Activated T-cell treated with anti-CD3 and anti-CD28 coated beads, Interleukin-2, amount 50 U/mL, for 24 hours (primary cell): ENCODE measurements at regions not wholly inside any gene's neighbourhood (a gene's known extent, or its start where the extent isn't known, plus 50 kb on each side); places are given as distances from the start of the nearest gene placed in this dataset.

Source experiments
- DNase-seq: peaks from one replicate; pipeline ENCODE4 v3.0.0-alpha.2; 2020
- H3K27ac Mint-ChIP-seq: 2 replicates; pipeline ENCODE4 v1.8.0; 2020; ENCODE audit warnings: mild to moderate bottlenecking, mixed read lengths
- H3K27me3 Mint-ChIP-seq: 2 replicates; pipeline ENCODE4 v1.8.0; 2020; ENCODE audit warnings: mixed read lengths
- H3K36me3 Mint-ChIP-seq: 2 replicates; pipeline ENCODE4 v1.8.0; 2020; ENCODE audit warnings: low read depth, mixed read lengths
- H3K4me1 Mint-ChIP-seq: 2 replicates; pipeline ENCODE4 v1.8.0; 2020; ENCODE audit warnings: low read depth, mixed read lengths
- H3K4me3 Mint-ChIP-seq: 2 replicates; pipeline ENCODE4 v1.8.0; 2020; ENCODE audit warnings: mild to moderate bottlenecking, moderate library complexity, mixed read lengths
- H3K9me3 Mint-ChIP-seq: 2 replicates; pipeline ENCODE4 v1.8.0; 2020; ENCODE audit warnings: mixed read lengths

DNA sequence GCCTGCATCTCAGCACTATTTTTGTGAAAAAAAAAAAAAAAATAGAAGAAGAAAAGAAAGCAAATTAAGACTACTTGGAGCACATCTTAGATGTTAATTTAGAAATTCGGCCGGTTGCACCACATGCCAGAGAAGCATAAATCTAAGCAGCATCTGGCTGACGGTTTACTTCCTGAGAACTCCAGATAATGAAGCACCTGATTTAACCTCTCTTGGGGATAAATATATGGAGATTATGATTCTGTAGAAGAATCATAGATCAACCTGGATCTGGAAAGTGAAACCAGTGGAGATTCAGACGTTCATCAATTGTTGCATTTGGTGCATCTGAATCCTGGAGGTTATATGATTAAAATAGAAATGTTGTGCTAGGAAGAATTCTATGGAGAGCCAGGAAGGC, 102.1 kb upstream of the SH3BP4 start:
- DNase-seq: no peak
- Mint-ChIP-seq H3K9me3 (no peaks in the 10 kb centered on the region), H3K27ac (no peak overlapping the region), H3K27me3 (peaks cover 14% of the 10 kb centered on the region), H3K36me3 (no peaks in the 10 kb centered on the region), H3K4me1 (no peaks in the 10 kb centered on the region), H3K4me3 (no peak overlapping the region)

DNA sequence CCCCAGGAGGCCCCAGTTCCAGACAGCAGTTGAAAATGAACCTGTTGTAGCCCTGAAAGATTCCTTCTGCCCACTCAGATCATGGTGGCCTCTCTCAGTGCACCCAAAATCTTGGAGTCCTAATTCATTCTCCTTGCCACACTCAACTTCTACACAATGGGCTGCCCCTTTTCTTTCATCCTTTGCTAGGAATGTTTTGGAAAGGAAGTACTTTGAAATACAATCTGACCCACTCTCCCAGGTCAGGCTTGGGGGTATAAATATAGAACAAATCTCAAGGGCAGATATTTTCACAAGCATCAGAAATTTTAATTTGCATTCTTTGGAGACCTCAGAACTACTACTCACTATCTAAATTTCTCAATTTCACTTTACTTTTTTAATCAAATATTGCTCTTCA, 103.2 kb upstream of the SH3BP4 start:
- H3K27ac Mint-ChIP-seq: no peak overlapping the region
- no peak for DNase-seq
- H3K27me3 Mint-ChIP-seq: peaks cover 9% of the 10 kb centered on the region
- no peaks in the 10 kb centered on the region for H3K9me3 Mint-ChIP-seq
- H3K36me3 Mint-ChIP-seq: no peaks in the 10 kb centered on the region
- H3K4me3 Mint-ChIP-seq: no peak overlapping the region
- no peaks in the 10 kb centered on the region for H3K4me1 Mint-ChIP-seq

DNA sequence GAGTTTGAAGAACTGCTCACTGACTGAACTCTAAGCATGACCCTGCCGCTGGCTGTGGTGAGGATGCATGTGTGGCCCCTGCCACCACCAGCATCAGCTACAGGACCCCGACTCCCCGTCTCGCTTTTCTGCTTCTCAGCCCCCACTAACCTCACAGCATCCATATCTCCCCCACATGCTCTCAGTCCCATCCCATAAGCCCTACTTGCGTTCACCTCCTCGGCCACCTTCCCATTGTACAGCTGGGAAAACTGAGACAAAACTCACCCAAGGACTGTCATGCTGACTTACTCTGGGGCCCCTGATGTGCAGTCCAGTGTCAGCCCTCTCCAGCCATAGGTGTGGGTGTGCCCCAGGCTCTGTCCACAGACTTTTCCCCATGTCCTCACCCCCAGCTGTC, 104.2 kb upstream of the SH3BP4 start:
- Mint-ChIP-seq H3K27me3 (peaks cover 5% of the 10 kb centered on the region), H3K4me3 (no peak overlapping the region), H3K27ac (no peak overlapping the region), H3K9me3 (no peaks in the 10 kb centered on the region), H3K4me1 (no peaks in the 10 kb centered on the region), H3K36me3 (no peaks in the 10 kb centered on the region)
- DNase-seq: no peak

DNA sequence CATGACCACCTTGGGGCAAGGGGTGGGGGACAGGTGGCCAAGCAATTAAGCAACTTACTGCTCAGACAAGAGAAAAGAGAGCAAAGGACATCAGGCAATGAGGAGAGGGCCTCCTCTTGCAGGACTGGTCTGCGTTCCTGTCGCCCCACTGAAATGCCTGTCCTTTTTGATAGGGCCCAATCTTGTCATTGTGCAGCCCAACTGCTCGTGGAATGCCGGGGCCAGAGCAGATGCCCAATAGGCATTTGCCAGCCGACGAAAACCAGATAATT, 104.5 kb upstream of the SH3BP4 start:
- no peak overlapping the region for H3K4me3 Mint-ChIP-seq
- H3K27me3 Mint-ChIP-seq: peaks cover 5% of the 10 kb centered on the region
- H3K36me3 Mint-ChIP-seq: no peaks in the 10 kb centered on the region
- H3K27ac Mint-ChIP-seq: no peak overlapping the region
- H3K4me1 Mint-ChIP-seq: no peaks in the 10 kb centered on the region
- no peaks in the 10 kb centered on the region for H3K9me3 Mint-ChIP-seq
- no peak for DNase-seq

DNA sequence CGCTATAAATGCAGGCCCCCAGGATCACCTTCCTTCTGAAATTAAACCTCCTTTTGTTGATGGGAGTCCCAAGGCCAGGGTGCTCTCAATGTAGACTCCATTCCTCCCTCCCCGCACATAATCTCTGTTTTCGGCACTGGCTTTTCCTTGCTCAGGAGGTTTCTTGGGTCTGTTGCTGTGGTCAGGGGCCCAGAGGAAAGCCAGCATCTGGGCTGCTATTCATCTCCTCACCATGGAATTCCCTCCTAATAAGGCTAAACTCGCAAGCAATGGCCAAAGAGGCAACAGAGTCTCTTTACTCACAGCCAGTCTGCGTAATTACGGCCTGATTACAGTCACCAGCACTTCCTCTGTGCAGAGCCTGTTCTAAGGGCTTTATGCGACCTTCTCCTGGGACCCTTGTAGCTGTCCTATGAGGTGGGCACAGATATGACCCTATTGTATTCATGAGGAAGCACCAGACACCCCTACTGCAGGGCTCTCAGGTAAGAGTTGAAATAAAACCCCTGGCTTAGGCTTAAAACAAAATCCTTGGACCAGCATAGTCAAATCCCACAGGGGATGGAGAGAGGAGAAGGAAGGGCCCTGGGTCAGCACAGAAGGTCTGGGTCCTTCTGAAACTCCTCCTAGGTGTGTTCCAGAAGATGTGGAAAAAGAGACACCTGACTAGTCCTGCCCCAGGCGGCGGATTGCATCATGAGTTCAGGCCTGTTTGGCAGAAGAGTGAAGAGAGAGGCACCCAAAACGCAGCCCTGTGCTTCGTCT, 105.0 kb upstream of the SH3BP4 start:
- DNase-seq: no peak
- Mint-ChIP-seq H3K27ac (no peak overlapping the region), H3K4me3 (no peak overlapping the region), H3K4me1 (no peaks in the 10 kb centered on the region), H3K9me3 (no peaks in the 10 kb centered on the region), H3K36me3 (no peaks in the 10 kb centered on the region), H3K27me3 (peaks cover 5% of the 10 kb centered on the region)

DNA sequence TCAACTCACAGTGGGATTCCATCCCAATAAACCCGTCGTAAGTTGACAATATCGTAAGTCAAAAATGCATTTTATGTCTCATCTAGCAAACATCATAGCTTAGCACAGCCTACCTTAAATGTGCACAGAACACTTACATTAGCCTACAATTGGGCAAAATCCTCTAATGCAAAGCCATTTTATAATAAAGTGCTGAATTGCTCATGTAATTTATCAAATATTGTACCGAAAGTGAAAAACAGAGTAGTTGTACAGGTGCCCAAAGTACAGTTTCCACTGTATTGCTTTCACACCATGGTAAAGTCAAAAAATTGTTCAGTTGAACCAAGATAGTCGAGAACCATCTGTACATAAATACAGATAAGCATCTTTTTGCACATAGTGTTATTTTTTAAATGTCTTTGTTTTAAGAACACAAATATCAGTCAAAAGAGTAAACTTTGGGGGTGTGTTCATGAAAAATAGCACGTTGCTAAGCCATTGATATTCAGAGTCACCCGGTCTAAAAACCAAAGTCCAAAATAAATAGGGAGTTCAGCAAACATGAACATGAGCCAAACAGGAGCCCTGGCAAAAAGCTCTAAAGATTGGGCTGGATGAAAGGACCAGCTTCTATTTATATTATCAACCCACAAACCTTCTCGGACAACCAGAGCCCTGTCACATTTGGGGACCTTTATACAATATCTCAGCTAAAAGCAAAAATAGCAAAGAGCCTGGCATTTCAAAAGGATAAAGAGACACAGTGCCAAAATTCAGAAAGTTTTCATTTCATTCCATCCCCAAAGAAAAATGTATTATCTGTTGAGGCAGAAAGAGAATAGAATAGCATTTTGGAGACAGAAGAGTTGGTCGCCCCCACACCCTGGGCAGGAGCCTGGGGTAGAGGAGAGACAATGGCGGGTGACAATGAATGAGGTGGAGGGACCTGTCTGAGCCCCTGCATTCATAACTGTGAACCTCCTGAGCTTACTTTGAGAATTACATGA, 105.9 kb upstream of the SH3BP4 start:
- no peaks in the 10 kb centered on the region for H3K9me3 Mint-ChIP-seq
- no peak for DNase-seq

DNA sequence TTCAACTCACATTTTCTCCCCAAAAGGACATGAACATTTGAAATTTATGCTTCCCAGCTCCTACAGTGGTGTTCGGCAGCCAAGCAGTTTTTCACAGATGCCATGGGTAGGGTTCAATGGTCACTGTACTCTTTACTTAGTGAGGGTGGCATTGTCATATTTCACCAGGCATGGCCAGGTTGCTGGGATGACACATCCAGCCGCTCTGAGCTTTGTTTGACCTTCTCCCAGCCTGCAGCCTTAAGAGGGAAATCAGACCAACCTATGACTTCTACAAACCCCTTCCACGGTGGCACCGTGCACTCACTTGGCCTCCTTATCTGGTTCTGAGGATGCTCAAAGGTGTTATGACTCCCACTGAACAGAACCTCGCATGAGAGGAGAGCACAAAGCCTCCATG, 108.4 kb upstream of the SH3BP4 start:
- no peak for DNase-seq
- Mint-ChIP-seq H3K36me3 (no peaks in the 10 kb centered on the region), H3K27me3 (peaks cover 11% of the 10 kb centered on the region), H3K9me3 (no peaks in the 10 kb centered on the region), H3K4me1 (no peaks in the 10 kb centered on the region), H3K4me3 (no peak overlapping the region), H3K27ac (no peak overlapping the region)

More for the DNA sequence above, 105.9 kb upstream of the SH3BP4 start:
- Mint-ChIP-seq H3K27ac (no peak overlapping the region), H3K27me3 (peaks cover 8% of the 10 kb centered on the region), H3K36me3 (no peaks in the 10 kb centered on the region), H3K4me1 (no peaks in the 10 kb centered on the region), H3K4me3 (no peak overlapping the region)

DNA sequence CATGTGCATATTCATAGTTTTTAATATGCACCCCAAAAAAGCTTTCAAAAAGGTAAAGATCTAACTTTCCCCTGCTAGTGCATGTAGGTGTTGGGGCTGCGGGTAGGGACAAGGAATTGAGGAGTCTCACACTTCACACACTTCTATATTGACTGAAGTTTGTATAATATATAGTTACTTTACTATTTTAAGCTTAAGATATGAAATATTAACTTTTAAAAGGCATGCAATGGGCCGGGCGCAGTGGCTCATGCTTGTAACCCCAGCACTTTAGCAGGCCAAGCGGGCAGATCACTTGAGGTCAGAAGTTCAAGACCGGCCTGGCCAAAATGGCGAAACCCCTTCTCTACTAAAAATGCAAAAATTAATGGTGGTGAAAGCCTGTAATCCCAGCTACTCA, 109.1 kb upstream of the SH3BP4 start:
- Mint-ChIP-seq H3K27ac (no peak overlapping the region), H3K4me1 (no peaks in the 10 kb centered on the region), H3K4me3 (no peak overlapping the region), H3K9me3 (no peaks in the 10 kb centered on the region), H3K27me3 (peaks cover 9% of the 10 kb centered on the region), H3K36me3 (no peaks in the 10 kb centered on the region)
- DNase-seq: no peak

DNA sequence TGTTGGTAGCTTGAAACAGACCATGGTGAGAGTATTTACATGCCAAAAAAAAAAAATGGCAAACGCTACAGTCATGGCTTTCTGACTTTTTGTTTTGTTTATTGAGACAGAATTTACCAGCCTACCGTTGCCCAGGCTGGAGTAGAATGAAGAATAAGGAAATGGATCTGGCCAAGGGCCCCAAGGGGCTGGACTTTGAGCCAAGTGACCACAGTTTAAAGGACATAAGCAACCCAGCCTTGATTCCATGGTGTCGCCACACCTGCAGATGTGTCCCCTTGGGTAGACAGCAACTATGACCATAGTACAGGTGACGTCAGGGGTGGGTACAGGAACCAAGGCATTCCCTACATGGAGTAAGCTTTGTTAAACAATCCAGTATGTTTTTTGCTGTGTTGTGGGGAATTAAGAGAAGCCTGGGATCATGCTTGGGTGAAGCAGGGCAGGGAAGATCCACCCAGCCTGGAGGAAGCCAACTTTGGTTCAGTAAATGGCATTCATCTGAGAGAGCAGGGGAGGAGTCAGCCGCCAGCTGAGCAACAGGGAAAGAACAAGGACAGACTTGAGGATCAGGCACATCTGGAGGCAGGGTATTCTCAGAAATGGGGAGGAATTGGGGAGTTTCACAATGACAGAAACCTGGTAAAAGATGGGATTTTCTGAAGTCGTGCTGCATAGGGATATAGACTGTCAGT, 110.3 kb upstream of the SH3BP4 start:
- Mint-ChIP-seq H3K4me1 (no peaks in the 10 kb centered on the region), H3K36me3 (no peaks in the 10 kb centered on the region), H3K27me3 (peaks cover 6% of the 10 kb centered on the region), H3K9me3 (no peaks in the 10 kb centered on the region), H3K4me3 (no peak overlapping the region), H3K27ac (no peak overlapping the region)
- DNase-seq: no peak

DNA sequence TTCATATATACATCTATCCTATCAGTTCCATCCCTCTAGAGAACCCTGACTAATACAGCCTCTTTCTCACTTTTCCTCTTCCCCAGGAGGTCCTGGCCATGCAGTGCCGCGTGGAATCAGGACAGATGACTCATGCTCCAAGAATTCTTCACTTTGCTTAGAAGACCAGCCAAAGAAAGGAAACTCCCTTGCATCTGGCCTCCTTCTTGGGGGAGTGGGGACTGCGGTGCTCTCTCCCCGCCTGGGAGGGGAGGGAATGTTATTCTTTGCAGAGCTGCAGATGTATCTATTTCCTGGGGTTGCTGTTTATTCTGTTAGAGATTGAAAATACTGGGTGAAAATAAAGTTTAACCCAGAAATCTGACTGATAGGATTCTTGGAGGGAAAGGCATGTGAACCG, 111.5 kb upstream of the SH3BP4 start:
- H3K36me3 Mint-ChIP-seq: no peaks in the 10 kb centered on the region
- no peak overlapping the region for H3K27ac Mint-ChIP-seq
- no peaks in the 10 kb centered on the region for H3K9me3 Mint-ChIP-seq
- no peak for DNase-seq
- no peaks in the 10 kb centered on the region for H3K4me1 Mint-ChIP-seq
- peaks cover 6% of the 10 kb centered on the region for H3K27me3 Mint-ChIP-seq
- no peak overlapping the region for H3K4me3 Mint-ChIP-seq

DNA sequence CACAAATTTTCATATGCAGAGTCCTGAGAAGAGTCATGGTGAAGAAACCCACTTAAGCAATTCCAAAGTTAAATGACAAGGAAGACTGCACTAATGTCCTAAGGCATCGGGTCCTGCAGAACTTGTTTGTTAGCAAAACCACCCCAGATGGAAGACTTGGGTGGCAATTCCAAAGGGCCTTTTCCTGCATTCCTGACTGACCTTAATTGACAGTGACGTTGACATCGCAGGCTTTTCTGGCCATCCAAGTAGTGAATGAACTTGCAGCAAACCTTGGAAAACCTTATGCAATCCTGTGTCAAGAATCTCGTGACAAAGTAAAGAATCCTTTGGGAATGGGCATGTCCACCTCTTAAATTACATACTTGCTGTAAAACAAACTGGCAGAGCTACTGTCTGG, 112.5 kb upstream of the SH3BP4 start:
- Mint-ChIP-seq H3K4me1 (no peaks in the 10 kb centered on the region), H3K36me3 (no peaks in the 10 kb centered on the region), H3K4me3 (no peak overlapping the region), H3K9me3 (no peaks in the 10 kb centered on the region), H3K27ac (no peak overlapping the region), H3K27me3 (peaks cover 6% of the 10 kb centered on the region)
- no peak for DNase-seq

DNA sequence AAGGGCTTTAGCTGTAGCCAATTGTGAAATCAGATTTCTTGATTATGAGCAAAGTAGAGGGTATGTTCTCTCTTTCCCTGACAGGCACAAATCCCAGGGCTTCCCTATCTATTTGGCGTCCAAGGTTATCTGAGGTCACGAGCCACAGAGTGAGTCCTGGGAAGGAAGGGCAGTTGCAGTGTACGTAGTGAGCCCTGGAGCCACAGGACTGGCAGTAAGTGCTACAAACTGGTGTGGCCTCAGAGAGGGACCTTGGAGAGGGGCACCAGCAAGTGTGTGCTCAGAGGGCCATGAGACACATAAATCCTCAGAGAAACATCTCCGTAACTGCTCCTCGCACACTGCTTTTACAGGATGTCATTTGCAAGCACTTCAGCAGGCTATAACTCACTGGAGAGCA, 115.5 kb upstream of the SH3BP4 start:
- no peaks in the 10 kb centered on the region for H3K36me3 Mint-ChIP-seq
- H3K4me1 Mint-ChIP-seq: no peaks in the 10 kb centered on the region
- H3K27me3 Mint-ChIP-seq: peaks cover 3% of the 10 kb centered on the region
- H3K4me3 Mint-ChIP-seq: no peak overlapping the region
- no peak overlapping the region for H3K27ac Mint-ChIP-seq
- H3K9me3 Mint-ChIP-seq: no peaks in the 10 kb centered on the region
- no peak for DNase-seq

DNA sequence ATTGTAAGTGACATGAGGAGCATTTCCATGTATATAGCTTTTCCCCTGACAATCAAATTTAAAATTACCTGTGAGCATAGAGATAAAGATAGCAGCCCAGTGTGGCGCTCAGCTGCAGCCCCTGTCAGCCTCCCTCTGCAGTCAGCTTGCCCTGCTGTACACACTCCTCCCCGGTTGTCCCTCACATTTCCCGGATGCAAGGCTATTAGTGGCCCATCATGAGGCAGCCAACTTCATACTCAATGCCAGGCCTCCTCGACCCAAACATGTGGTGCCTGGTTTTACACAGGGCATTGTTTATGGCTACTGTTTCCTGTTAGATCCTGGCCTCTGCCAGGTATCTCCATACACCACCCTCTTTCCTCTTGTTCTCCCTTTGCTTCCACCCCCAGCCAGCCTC, 116.1 kb upstream of the SH3BP4 start:
- Mint-ChIP-seq H3K36me3 (no peaks in the 10 kb centered on the region), H3K27me3 (peaks cover 8% of the 10 kb centered on the region), H3K4me3 (no peak overlapping the region), H3K4me1 (no peaks in the 10 kb centered on the region), H3K27ac (no peak overlapping the region), H3K9me3 (no peaks in the 10 kb centered on the region)
- DNase-seq: no peak

DNA sequence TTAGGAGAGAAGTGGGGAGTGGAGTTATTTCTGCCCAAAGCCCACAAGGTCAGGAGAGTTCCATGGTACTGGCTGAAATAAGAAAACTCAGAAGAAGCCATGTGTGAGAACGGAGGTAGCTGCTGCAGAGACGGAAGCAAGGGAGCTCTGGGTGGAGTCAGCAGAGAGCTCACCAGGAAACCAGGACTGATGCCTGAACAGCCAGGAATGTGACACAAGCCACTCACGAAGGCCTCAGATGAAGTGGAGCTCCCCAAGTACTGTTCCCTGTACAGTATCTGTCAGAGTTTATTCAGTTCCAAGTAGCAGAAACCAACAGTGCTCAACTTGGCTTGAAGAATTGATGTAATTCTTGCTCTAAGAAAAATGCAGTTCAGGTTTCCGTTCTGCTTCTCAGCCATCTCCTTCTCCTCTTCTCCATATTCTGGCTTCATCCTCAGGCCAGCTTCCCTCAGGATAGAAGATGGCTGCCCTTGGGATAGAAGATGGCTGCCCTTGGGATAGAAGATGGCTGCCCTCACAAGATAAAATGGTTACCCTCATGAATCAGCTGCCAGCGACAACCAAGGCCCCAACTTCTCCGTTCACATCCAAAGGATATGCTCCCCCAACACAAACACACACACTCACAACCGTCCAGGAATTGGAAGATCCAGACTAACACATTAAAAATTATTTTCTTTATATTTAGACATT, 117.4 kb upstream of the SH3BP4 start:
- DNase-seq: no peak
- H3K27me3 Mint-ChIP-seq: peaks cover 8% of the 10 kb centered on the region
- H3K9me3 Mint-ChIP-seq: no peaks in the 10 kb centered on the region
- no peaks in the 10 kb centered on the region for H3K36me3 Mint-ChIP-seq
- no peak overlapping the region for H3K4me3 Mint-ChIP-seq
- no peak overlapping the region for H3K27ac Mint-ChIP-seq
- H3K4me1 Mint-ChIP-seq: no peaks in the 10 kb centered on the region
